GM23338 (cell line): ENCODE measurements at regions not wholly inside any gene's neighbourhood (a gene's known extent, or its start where the extent isn't known, plus 50 kb on each side); places are given as distances from the start of the nearest gene placed in this dataset.

ENCODE experiments used
- CREB1 ChIP-seq: fragments of 250-450 bp; sonication (Bioruptor Pico); IDR thresholded peaks from 2 replicates; pipeline ENCODE4 v1.5.0; 2020; ENCODE audit warnings: low read depth, mild to moderate bottlenecking, moderate library complexity
- CTCF ChIP-seq, 2 experiments: fragments of 200-600 bp in 1 of 2; sonication (generic) in 1 of 2; conservative IDR thresholded peaks; 2 replicates each; pipeline versions ENCODE4 v1.5.1 to v1.6.1; 2016 to 2017; ENCODE audit warnings: antibody characterized with exemption in 2 of 2, low read depth in 2 of 2, mild to moderate bottlenecking in 2 of 2, moderate library complexity in 1 of 2
- EZH2 ChIP-seq: fragments of 200-600 bp; sonication (generic); IDR thresholded peaks from one replicate; pipeline ENCODE4 v1.8.0; 2017; ENCODE audit warnings: antibody characterized with exemption, mild to moderate bottlenecking, low read depth; ENCODE audit not compliant: unreplicated experiment
- EZH2phosphoT487 ChIP-seq: fragments of 200-600 bp; sonication (generic); IDR thresholded peaks from one replicate; pipeline ENCODE4 v1.8.1; 2018; ENCODE audit warnings: antibody characterized with exemption; ENCODE audit not compliant: unreplicated experiment
- JUNB ChIP-seq: IDR thresholded peaks from one replicate; pipeline ENCODE4 v1.6.1; 2016; ENCODE audit warnings: antibody characterized with exemption; ENCODE audit not compliant: unreplicated experiment
- NANOG ChIP-seq: IDR thresholded peaks from 2 replicates; pipeline ENCODE4 v1.6.1; 2016; ENCODE audit warnings: antibody characterized with exemption, borderline replicate concordance
- POLR2AphosphoS5 ChIP-seq: IDR thresholded peaks from 2 replicates; pipeline ENCODE4 v1.6.1; 2016; ENCODE audit warnings: antibody characterized with exemption, low read depth
- STAT1 ChIP-seq: IDR thresholded peaks from one replicate; pipeline ENCODE4 v1.6.1; 2016; ENCODE audit warnings: antibody characterized with exemption; ENCODE audit not compliant: unreplicated experiment
- ZNF331 ChIP-seq: fragments of 250-450 bp; sonication (Bioruptor Pico); IDR thresholded peaks from 2 replicates; pipeline ENCODE4 v1.5.0; 2020; ENCODE audit warnings: low read depth, mild to moderate bottlenecking, moderate library complexity
- TF ChIP-seq, protein P1 (sequence below): IDR thresholded peaks from one replicate; pipeline ENCODE4 v1.6.1; 2018; ENCODE audit warnings: antibody characterized with exemption; ENCODE audit not compliant: unreplicated experiment

DNA sequence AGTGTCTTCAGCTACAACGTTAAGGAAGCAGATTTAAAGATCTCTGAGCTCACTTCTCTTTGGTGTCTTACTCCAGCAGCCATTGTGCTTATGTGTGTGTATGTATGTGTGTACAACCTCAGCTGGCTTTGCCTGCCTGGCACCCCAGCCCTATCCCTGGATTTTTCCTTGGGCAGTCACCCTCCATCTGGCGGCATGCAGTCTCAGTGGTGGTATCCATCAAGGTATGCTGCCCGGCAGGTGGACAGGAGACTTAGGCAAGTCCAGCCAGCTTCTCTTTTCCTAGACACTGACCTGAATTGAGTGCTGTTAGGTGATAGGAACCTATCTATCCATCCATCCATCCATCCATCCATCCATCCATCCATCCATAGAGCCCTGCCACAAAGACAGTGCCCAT is 280.8 kb upstream of the CCL2 start:
- TF ChIP-seq CTCF (conservative IDR thresholded peaks at IDR 0.05; ENCODE audit: low read depth in 2 of 2) (no peak), EZH2phosphoT487 (no peak), POLR2AphosphoS5 (no peak), ZNF331 (CRISPR knock-in tag) (no peak), NANOG (no peak), CREB1 (no peak), EZH2 (no peak), STAT1 (no peak), JUNB (no peak)
- TF ChIP-seq, protein P1, sequence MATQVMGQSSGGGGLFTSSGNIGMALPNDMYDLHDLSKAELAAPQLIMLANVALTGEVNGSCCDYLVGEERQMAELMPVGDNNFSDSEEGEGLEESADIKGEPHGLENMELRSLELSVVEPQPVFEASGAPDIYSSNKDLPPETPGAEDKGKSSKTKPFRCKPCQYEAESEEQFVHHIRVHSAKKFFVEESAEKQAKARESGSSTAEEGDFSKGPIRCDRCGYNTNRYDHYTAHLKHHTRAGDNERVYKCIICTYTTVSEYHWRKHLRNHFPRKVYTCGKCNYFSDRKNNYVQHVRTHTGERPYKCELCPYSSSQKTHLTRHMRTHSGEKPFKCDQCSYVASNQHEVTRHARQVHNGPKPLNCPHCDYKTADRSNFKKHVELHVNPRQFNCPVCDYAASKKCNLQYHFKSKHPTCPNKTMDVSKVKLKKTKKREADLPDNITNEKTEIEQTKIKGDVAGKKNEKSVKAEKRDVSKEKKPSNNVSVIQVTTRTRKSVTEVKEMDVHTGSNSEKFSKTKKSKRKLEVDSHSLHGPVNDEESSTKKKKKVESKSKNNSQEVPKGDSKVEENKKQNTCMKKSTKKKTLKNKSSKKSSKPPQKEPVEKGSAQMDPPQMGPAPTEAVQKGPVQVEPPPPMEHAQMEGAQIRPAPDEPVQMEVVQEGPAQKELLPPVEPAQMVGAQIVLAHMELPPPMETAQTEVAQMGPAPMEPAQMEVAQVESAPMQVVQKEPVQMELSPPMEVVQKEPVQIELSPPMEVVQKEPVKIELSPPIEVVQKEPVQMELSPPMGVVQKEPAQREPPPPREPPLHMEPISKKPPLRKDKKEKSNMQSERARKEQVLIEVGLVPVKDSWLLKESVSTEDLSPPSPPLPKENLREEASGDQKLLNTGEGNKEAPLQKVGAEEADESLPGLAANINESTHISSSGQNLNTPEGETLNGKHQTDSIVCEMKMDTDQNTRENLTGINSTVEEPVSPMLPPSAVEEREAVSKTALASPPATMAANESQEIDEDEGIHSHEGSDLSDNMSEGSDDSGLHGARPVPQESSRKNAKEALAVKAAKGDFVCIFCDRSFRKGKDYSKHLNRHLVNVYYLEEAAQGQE, result no peak
